ENCODE measurements at regions not wholly inside any gene's neighbourhood (a gene's known extent, or its start where the extent isn't known, plus 50 kb on each side); places are given as distances from the start of the nearest gene placed in this dataset.

DNA sequence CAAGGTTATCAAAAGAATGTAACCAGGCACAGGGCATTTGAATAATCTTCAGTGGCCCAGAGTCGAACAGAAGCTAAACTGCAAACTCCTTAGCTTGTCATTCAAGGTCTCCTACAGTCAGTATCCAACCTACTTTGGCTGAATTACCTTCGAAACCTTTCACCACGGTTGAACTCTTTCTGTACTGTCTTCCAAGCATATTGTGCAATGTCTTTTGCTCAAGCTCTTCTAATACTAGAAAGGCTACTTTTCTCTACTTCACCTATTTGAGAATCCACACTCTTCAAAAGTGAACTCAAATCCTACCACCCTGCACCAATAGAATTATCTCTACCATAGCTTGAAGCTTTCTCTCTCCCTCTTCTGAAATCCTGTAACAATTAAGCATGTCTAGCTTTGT lies 142.9 kb downstream of the NR4A2 start:
- POLR2A ChIA-PET, result no interaction called here
- TF ChIP-seq, protein P1, sequence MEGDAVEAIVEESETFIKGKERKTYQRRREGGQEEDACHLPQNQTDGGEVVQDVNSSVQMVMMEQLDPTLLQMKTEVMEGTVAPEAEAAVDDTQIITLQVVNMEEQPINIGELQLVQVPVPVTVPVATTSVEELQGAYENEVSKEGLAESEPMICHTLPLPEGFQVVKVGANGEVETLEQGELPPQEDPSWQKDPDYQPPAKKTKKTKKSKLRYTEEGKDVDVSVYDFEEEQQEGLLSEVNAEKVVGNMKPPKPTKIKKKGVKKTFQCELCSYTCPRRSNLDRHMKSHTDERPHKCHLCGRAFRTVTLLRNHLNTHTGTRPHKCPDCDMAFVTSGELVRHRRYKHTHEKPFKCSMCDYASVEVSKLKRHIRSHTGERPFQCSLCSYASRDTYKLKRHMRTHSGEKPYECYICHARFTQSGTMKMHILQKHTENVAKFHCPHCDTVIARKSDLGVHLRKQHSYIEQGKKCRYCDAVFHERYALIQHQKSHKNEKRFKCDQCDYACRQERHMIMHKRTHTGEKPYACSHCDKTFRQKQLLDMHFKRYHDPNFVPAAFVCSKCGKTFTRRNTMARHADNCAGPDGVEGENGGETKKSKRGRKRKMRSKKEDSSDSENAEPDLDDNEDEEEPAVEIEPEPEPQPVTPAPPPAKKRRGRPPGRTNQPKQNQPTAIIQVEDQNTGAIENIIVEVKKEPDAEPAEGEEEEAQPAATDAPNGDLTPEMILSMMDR (IDR thresholded peaks at IDR 0.05), result no peak
- no peaks in the 10 kb centered on the region for H3K4me1 Mint-ChIP-seq
- no peaks in the 10 kb centered on the region for H3K36me3 Mint-ChIP-seq (ENCODE audit: low read depth)
- CTCF ChIA-PET, result no interaction called here
- DNase-seq, result no peak
- H3K9me3 Mint-ChIP-seq, result no peaks in the 10 kb centered on the region
- ATAC-seq (ENCODE audit: low read depth), result no peak
- no peaks in the 10 kb centered on the region for H3K27me3 Mint-ChIP-seq
- intact Hi-C loops (cut with micrococcal nuclease), result no loop called here
- no peak overlapping the region for H3K4me3 Mint-ChIP-seq
- H3K27ac Mint-ChIP-seq, result no peak overlapping the region

DNA sequence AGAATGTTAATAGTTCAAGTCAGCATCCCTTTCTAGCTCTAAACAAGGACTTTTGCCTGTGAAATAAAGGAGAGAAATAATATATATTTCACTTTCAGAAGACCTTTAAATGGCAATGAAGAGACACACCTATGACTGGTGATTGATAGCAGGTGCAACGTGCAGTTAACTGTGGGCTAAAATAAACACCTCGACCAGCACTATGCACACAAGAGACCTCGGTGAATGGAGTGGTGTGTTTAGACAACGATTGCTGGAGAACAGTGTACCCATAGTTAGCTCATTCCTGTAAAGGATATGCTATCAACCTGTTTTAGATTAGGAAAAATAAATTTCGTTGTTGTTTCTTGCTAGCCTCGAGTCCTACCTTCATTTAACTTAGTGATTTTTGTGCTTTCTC lies 143.4 kb downstream of the NR4A2 start:
- Mint-ChIP-seq H3K27me3 (no peaks in the 10 kb centered on the region), H3K4me3 (no peak overlapping the region), H3K4me1 (no peaks in the 10 kb centered on the region), H3K9me3 (no peaks in the 10 kb centered on the region), H3K36me3 (ENCODE audit: low read depth) (no peaks in the 10 kb centered on the region), H3K27ac (no peak overlapping the region)
- ATAC-seq (ENCODE audit: low read depth) (no peak), DNase-seq (no peak)
- TF ChIP-seq, protein P1 (IDR thresholded peaks at IDR 0.05), result no peak
- intact Hi-C loops (cut with micrococcal nuclease), result no loop called here
- ChIA-PET CTCF (no interaction called here), POLR2A (no interaction called here)

- H3K4me1 Mint-ChIP-seq, result no peaks in the 10 kb centered on the region
- H3K27me3 Mint-ChIP-seq, result no peaks in the 10 kb centered on the region
- ATAC-seq (ENCODE audit: low read depth) (no peak), DNase-seq (no peak)
- ChIA-PET POLR2A (no interaction called here), CTCF (no interaction called here)
- TF ChIP-seq, protein P1 (IDR thresholded peaks at IDR 0.05), result no peak
- H3K27ac Mint-ChIP-seq, result no peak overlapping the region
- intact Hi-C loops (cut with micrococcal nuclease), result no loop called here
- no peaks in the 10 kb centered on the region for H3K9me3 Mint-ChIP-seq
- H3K36me3 Mint-ChIP-seq (ENCODE audit: low read depth), result no peaks in the 10 kb centered on the region
- no peak overlapping the region for H3K4me3 Mint-ChIP-seq
These were observed 150.4 kb downstream of the NR4A2 start for GRCh38 chr2:156182132-156182531.

DNA sequence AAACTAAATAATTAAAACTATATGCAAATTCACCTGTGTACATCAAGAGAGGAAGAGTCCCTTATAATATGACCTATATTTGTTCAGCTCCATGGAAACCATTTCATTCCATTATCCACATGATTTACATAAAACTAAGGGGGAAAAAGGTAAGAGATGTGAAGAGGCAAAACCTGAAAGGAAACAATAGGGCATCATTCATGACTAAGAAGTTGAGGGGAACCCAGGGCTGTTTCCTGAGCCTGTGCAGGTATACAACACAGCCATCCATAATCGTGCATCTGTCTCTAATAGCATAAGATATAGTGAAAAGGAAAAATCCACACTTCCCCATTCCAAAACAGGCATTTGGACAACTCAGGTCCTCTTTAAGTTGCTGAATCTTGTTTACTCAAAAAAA lies 151.3 kb downstream of the NR4A2 start:
- Mint-ChIP-seq H3K4me1 (no peaks in the 10 kb centered on the region), H3K27me3 (no peaks in the 10 kb centered on the region), H3K36me3 (ENCODE audit: low read depth) (no peaks in the 10 kb centered on the region), H3K4me3 (no peak overlapping the region), H3K9me3 (no peaks in the 10 kb centered on the region), H3K27ac (no peak overlapping the region)
- TF ChIP-seq, protein P1 (IDR thresholded peaks at IDR 0.05), result no peak
- no peak for ATAC-seq (ENCODE audit: low read depth)
- CTCF ChIA-PET, result no interaction called here
- intact Hi-C loops (cut with micrococcal nuclease), result no loop called here
- no peak for DNase-seq
- POLR2A ChIA-PET, result no interaction called here

GRCh38 chr2:156177654-156178053 lies 154.9 kb downstream of the NR4A2 start:
- TF ChIP-seq, protein P1 (IDR thresholded peaks at IDR 0.05), result no peak
- DNase-seq (no peak), ATAC-seq (ENCODE audit: low read depth) (no peak)
- ChIA-PET CTCF (no interaction called here), POLR2A (no interaction called here)
- no peak overlapping the region for H3K27ac Mint-ChIP-seq
- no peaks in the 10 kb centered on the region for H3K27me3 Mint-ChIP-seq
- intact Hi-C loops (cut with micrococcal nuclease), result no loop called here
- H3K36me3 Mint-ChIP-seq (ENCODE audit: low read depth), result no peaks in the 10 kb centered on the region
- no peaks in the 10 kb centered on the region for H3K9me3 Mint-ChIP-seq
- no peak overlapping the region for H3K4me3 Mint-ChIP-seq
- no peaks in the 10 kb centered on the region for H3K4me1 Mint-ChIP-seq

Measured in activated B cell treated with CpG ODN at 0.5 μM for 24 hours (primary cell).